Chondrocyte (in vitro differentiated cells): ENCODE measurements at regions not wholly inside any gene's neighbourhood (a gene's known extent, or its start where the extent isn't known, plus 50 kb on each side); places are given as distances from the start of the nearest gene placed in this dataset.

Source experiments
- DNase-seq: peaks from one replicate; pipeline ENCODE4 v3.0.0; 2021; ENCODE audit warnings: mixed read lengths, low spot score
- H3K27ac Mint-ChIP-seq: one replicate; pipeline ENCODE4 v1.8.0; 2021; ENCODE audit warnings: mild to moderate bottlenecking, moderate library complexity, mixed read lengths; ENCODE audit not compliant: unreplicated experiment
- H3K27me3 Mint-ChIP-seq: 2 replicates; pipeline ENCODE4 v1.8.0; 2021; ENCODE audit warnings: low read depth, mixed read lengths
- H3K36me3 Mint-ChIP-seq: 2 replicates; pipeline ENCODE4 v1.8.0; 2021; ENCODE audit warnings: low read depth, mixed read lengths
- H3K4me1 Mint-ChIP-seq: 2 replicates; pipeline ENCODE4 v1.8.0; 2021; ENCODE audit warnings: low read depth, mild to moderate bottlenecking, mixed read lengths
- H3K4me3 Mint-ChIP-seq: one replicate; pipeline ENCODE4 v1.8.0; 2021; ENCODE audit warnings: mild to moderate bottlenecking, moderate library complexity, mixed read lengths; ENCODE audit not compliant: unreplicated experiment
- H3K9me3 Mint-ChIP-seq: 2 replicates; pipeline ENCODE4 v1.8.0; 2021; ENCODE audit warnings: low read depth, mixed read lengths
- CTCF ChIP-seq: fragments of 200-600 bp; sonication (generic); IDR thresholded peaks from 2 replicates; pipeline ENCODE4 v1.5.0; 2021; ENCODE audit warnings: antibody characterized with exemption, mild to moderate bottlenecking, moderate library complexity

GRCh38 chr17:13140750-13141149 lies 122.9 kb upstream of the ELAC2 start:
- no peak overlapping the region for H3K4me3 Mint-ChIP-seq
- DNase-seq: no peak
- H3K9me3 Mint-ChIP-seq: peaks cover 7% of the 10 kb centered on the region
- H3K4me1 Mint-ChIP-seq: no peaks in the 10 kb centered on the region
- peaks cover 15% of the 10 kb centered on the region for H3K27me3 Mint-ChIP-seq
- no peaks in the 10 kb centered on the region for H3K36me3 Mint-ChIP-seq
- no peak overlapping the region for H3K27ac Mint-ChIP-seq
- TF ChIP-seq CTCF: peak; percentile 69

GRCh38 chr17:13135506-13135905 lies 117.7 kb upstream of the ELAC2 start:
- H3K27ac Mint-ChIP-seq: no peak overlapping the region
- no peaks in the 10 kb centered on the region for H3K36me3 Mint-ChIP-seq
- H3K9me3 Mint-ChIP-seq: peaks cover 7% of the 10 kb centered on the region
- H3K27me3 Mint-ChIP-seq: peaks cover 32% of the 10 kb centered on the region
- no peaks in the 10 kb centered on the region for H3K4me1 Mint-ChIP-seq
- no peak for TF ChIP-seq CTCF
- H3K4me3 Mint-ChIP-seq: no peak overlapping the region
- no peak for DNase-seq

- no peak overlapping the region for H3K4me3 Mint-ChIP-seq
- no peaks in the 10 kb centered on the region for H3K36me3 Mint-ChIP-seq
- peaks cover 7% of the 10 kb centered on the region for H3K9me3 Mint-ChIP-seq
- no peak for DNase-seq
- no peak overlapping the region for H3K27ac Mint-ChIP-seq
- TF ChIP-seq CTCF: no peak
- peaks cover 29% of the 10 kb centered on the region for H3K27me3 Mint-ChIP-seq
- H3K4me1 Mint-ChIP-seq: peaks cover 3% of the 10 kb centered on the region
These were observed 116.2 kb upstream of the ELAC2 start for GRCh38 chr17:13134076-13134475.

- H3K4me3 Mint-ChIP-seq: no peak overlapping the region
- DNase-seq: no peak
- no peak overlapping the region for H3K27ac Mint-ChIP-seq
- H3K4me1 Mint-ChIP-seq: peaks cover 3% of the 10 kb centered on the region
- H3K27me3 Mint-ChIP-seq: peaks cover 27% of the 10 kb centered on the region
- no peaks in the 10 kb centered on the region for H3K9me3 Mint-ChIP-seq
- no peak for TF ChIP-seq CTCF
- H3K36me3 Mint-ChIP-seq: no peaks in the 10 kb centered on the region
These were observed 113.4 kb upstream of the ELAC2 start for GRCh38 chr17:13131225-13131624.

GRCh38 chr17:13129356-13129755 lies 111.5 kb upstream of the ELAC2 start:
- Mint-ChIP-seq H3K9me3 (no peaks in the 10 kb centered on the region), H3K4me1 (peaks cover 3% of the 10 kb centered on the region), H3K27ac (no peak overlapping the region), H3K27me3 (peaks cover 17% of the 10 kb centered on the region), H3K36me3 (no peaks in the 10 kb centered on the region), H3K4me3 (no peak overlapping the region)
- DNase-seq: no peak
- no peak for TF ChIP-seq CTCF
